ENCODE measurements at regions not wholly inside any gene's neighbourhood (a gene's known extent, or its start where the extent isn't known, plus 50 kb on each side); places are given as distances from the start of the nearest gene placed in this dataset.

DNA sequence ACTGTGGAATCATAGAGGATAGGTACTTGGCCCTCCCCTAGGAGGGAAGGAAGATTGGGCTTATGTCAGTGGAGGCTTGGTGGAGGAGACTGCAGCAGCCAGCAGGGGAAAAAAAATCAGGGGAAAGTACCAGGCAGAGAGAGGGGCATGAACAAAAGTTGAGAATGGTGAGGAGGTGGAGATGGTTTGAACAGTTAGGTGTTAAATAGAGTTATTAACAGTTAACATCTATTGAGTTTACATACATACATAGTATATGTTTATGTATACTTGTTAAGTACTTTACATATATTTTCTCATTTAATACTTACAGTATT lies 136.5 kb upstream of the HNRNPU start:
- TF ChIP-seq, protein P1, sequence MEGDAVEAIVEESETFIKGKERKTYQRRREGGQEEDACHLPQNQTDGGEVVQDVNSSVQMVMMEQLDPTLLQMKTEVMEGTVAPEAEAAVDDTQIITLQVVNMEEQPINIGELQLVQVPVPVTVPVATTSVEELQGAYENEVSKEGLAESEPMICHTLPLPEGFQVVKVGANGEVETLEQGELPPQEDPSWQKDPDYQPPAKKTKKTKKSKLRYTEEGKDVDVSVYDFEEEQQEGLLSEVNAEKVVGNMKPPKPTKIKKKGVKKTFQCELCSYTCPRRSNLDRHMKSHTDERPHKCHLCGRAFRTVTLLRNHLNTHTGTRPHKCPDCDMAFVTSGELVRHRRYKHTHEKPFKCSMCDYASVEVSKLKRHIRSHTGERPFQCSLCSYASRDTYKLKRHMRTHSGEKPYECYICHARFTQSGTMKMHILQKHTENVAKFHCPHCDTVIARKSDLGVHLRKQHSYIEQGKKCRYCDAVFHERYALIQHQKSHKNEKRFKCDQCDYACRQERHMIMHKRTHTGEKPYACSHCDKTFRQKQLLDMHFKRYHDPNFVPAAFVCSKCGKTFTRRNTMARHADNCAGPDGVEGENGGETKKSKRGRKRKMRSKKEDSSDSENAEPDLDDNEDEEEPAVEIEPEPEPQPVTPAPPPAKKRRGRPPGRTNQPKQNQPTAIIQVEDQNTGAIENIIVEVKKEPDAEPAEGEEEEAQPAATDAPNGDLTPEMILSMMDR (IDR thresholded peaks at IDR 0.05), result no peak
- no peak for TF ChIP-seq POLR2AphosphoS5 (IDR thresholded peaks at IDR 0.05; ENCODE audit: low read depth, low read length)
- TF ChIP-seq, protein P2, sequence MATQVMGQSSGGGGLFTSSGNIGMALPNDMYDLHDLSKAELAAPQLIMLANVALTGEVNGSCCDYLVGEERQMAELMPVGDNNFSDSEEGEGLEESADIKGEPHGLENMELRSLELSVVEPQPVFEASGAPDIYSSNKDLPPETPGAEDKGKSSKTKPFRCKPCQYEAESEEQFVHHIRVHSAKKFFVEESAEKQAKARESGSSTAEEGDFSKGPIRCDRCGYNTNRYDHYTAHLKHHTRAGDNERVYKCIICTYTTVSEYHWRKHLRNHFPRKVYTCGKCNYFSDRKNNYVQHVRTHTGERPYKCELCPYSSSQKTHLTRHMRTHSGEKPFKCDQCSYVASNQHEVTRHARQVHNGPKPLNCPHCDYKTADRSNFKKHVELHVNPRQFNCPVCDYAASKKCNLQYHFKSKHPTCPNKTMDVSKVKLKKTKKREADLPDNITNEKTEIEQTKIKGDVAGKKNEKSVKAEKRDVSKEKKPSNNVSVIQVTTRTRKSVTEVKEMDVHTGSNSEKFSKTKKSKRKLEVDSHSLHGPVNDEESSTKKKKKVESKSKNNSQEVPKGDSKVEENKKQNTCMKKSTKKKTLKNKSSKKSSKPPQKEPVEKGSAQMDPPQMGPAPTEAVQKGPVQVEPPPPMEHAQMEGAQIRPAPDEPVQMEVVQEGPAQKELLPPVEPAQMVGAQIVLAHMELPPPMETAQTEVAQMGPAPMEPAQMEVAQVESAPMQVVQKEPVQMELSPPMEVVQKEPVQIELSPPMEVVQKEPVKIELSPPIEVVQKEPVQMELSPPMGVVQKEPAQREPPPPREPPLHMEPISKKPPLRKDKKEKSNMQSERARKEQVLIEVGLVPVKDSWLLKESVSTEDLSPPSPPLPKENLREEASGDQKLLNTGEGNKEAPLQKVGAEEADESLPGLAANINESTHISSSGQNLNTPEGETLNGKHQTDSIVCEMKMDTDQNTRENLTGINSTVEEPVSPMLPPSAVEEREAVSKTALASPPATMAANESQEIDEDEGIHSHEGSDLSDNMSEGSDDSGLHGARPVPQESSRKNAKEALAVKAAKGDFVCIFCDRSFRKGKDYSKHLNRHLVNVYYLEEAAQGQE (IDR thresholded peaks at IDR 0.05; ENCODE audit: insufficient read depth in 1 of 2, low read depth in 2 of 2, low read length in 1 of 2), result no peak
